ENCODE measurements at regions not wholly inside any gene's neighbourhood (a gene's known extent, or its start where the extent isn't known, plus 50 kb on each side); places are given as distances from the start of the nearest gene placed in this dataset.

GRCh38 chr15:95866711-95867440, 463.6 kb upstream of the NR2F2 start:
- WGBS, 2 experiments (ENCODE audit: low coverage in 1 of 2, low lambda C conversion rate in 2 of 2, missing lambda C conversion rate in 2 of 2): 80 to 81% methylated on average over 8 of the region's 8 CpGs
- in situ Hi-C loops (cut with MboI): no loop called here

GRCh38 chr15:95868450-95868849, 462.1 kb upstream of the NR2F2 start:
- no peaks in the 10 kb centered on the region for H3K79me2 ChIP-seq (ENCODE audit: insufficient read depth)
- TF ChIP-seq EZH2phosphoT487 (IDR thresholded peaks at IDR 0.05; ENCODE audit: insufficient read depth, low read depth) (no peak), EZH2 (IDR thresholded peaks at IDR 0.05; ENCODE audit: insufficient read depth, poor library complexity, severe bottlenecking) (no peak)
- 70% methylated on average over 5 of the region's 5 CpGs for WGBS, 2 experiments (ENCODE audit: low coverage in 1 of 2, low lambda C conversion rate in 2 of 2, missing lambda C conversion rate in 2 of 2)
- H3K4me2 ChIP-seq (ENCODE audit: unreplicated experiment): no peak overlapping the region
- H3K36me3 ChIP-seq (ENCODE audit: low read depth): no peaks in the 10 kb centered on the region
- no peak for DNase-seq
- H3K9me2 ChIP-seq (ENCODE audit: insufficient read depth): no peaks in the 10 kb centered on the region
- no peaks in the 10 kb centered on the region for H3K4me1 ChIP-seq (ENCODE audit: insufficient read depth)
- no peak overlapping the region for H2AFZ ChIP-seq
- H3K9me3 ChIP-seq (ENCODE audit: low read depth): no peaks in the 10 kb centered on the region
- no peaks in the 10 kb centered on the region for H3F3A ChIP-seq (ENCODE audit: insufficient read depth)
- no peaks in the 10 kb centered on the region for H4K20me1 ChIP-seq (ENCODE audit: insufficient read depth)
- no peak overlapping the region for H3K9ac ChIP-seq
- H3K27ac ChIP-seq: no peak overlapping the region
- in situ Hi-C loops (cut with MboI): no loop called here
- H3K4me3 ChIP-seq: no peak overlapping the region
- no peaks in the 10 kb centered on the region for H3K27me3 ChIP-seq (replicated peaks; ENCODE audit: insufficient read depth)

More at GRCh38 chr15:95866711-95867440, 463.6 kb upstream of the NR2F2 start:
- Histone ChIP-seq H3F3A (ENCODE audit: insufficient read depth) (no peaks in the 10 kb centered on the region), H3K36me3 (ENCODE audit: low read depth) (no peaks in the 10 kb centered on the region), H3K79me2 (ENCODE audit: insufficient read depth) (no peaks in the 10 kb centered on the region), H3K27ac (no peak overlapping the region), H2AFZ (no peak overlapping the region), H3K4me1 (ENCODE audit: insufficient read depth) (no peaks in the 10 kb centered on the region), H4K20me1 (ENCODE audit: insufficient read depth) (no peaks in the 10 kb centered on the region), H3K27me3 (replicated peaks; ENCODE audit: insufficient read depth) (no peaks in the 10 kb centered on the region), H3K9ac (no peak overlapping the region), H3K4me3 (no peak overlapping the region), H3K9me3 (ENCODE audit: low read depth) (no peaks in the 10 kb centered on the region), H3K4me2 (ENCODE audit: unreplicated experiment) (no peak overlapping the region), H3K9me2 (ENCODE audit: insufficient read depth) (no peaks in the 10 kb centered on the region)
- no peak for TF ChIP-seq EZH2 (IDR thresholded peaks at IDR 0.05; ENCODE audit: insufficient read depth, poor library complexity, severe bottlenecking)
- TF ChIP-seq EZH2phosphoT487 (IDR thresholded peaks at IDR 0.05; ENCODE audit: insufficient read depth, low read depth): no peak
- DNase-seq: no peak

- DNase-seq: no peak
- WGBS, 2 experiments (ENCODE audit: low coverage in 1 of 2, low lambda C conversion rate in 2 of 2, missing lambda C conversion rate in 2 of 2): 82 to 83% methylated on average over 13 of the region's 13 CpGs
- Histone ChIP-seq H3K36me3 (ENCODE audit: low read depth) (no peaks in the 10 kb centered on the region), H3K9ac (no peak overlapping the region), H2AFZ (no peak overlapping the region), H3K9me3 (ENCODE audit: low read depth) (no peaks in the 10 kb centered on the region), H3K4me2 (ENCODE audit: unreplicated experiment) (no peak overlapping the region), H3K4me1 (ENCODE audit: insufficient read depth) (no peaks in the 10 kb centered on the region), H3K79me2 (ENCODE audit: insufficient read depth) (no peaks in the 10 kb centered on the region), H3K27ac (no peak overlapping the region), H3K4me3 (no peak overlapping the region), H3K9me2 (ENCODE audit: insufficient read depth) (no peaks in the 10 kb centered on the region), H3K27me3 (replicated peaks; ENCODE audit: insufficient read depth) (no peaks in the 10 kb centered on the region), H4K20me1 (ENCODE audit: insufficient read depth) (no peaks in the 10 kb centered on the region), H3F3A (ENCODE audit: insufficient read depth) (no peaks in the 10 kb centered on the region)
- TF ChIP-seq EZH2 (IDR thresholded peaks at IDR 0.05; ENCODE audit: insufficient read depth, poor library complexity, severe bottlenecking) (no peak), EZH2phosphoT487 (IDR thresholded peaks at IDR 0.05; ENCODE audit: insufficient read depth, low read depth) (no peak)
- in situ Hi-C loops (cut with MboI): no loop called here
Measured at GRCh38 chr15:95868970-95869369, 461.5 kb upstream of the NR2F2 start.

GRCh38 chr15:95869920-95870319, 460.6 kb upstream of the NR2F2 start:
- no peak overlapping the region for H3K4me2 ChIP-seq (ENCODE audit: unreplicated experiment)
- 72 to 76% methylated on average over 5 of the region's 5 CpGs for WGBS, 2 experiments (ENCODE audit: low coverage in 1 of 2, low lambda C conversion rate in 2 of 2, missing lambda C conversion rate in 2 of 2)

More at GRCh38 chr15:95869920-95870319, 460.6 kb upstream of the NR2F2 start:
- H3K9me3 ChIP-seq (ENCODE audit: low read depth): no peaks in the 10 kb centered on the region
- H4K20me1 ChIP-seq (ENCODE audit: insufficient read depth): no peaks in the 10 kb centered on the region
- no peak overlapping the region for H2AFZ ChIP-seq
- H3K27ac ChIP-seq: no peak overlapping the region
- DNase-seq: no peak
- no peaks in the 10 kb centered on the region for H3K9me2 ChIP-seq (ENCODE audit: insufficient read depth)
- H3K4me1 ChIP-seq (ENCODE audit: insufficient read depth): peaks cover 6% of the 10 kb centered on the region
- no peaks in the 10 kb centered on the region for H3K79me2 ChIP-seq (ENCODE audit: insufficient read depth)
- H3K36me3 ChIP-seq (ENCODE audit: low read depth): no peaks in the 10 kb centered on the region
- in situ Hi-C loops (cut with MboI): no loop called here
- H3K4me3 ChIP-seq: no peak overlapping the region
- H3K9ac ChIP-seq: no peak overlapping the region
- no peaks in the 10 kb centered on the region for H3F3A ChIP-seq (ENCODE audit: insufficient read depth)
- no peaks in the 10 kb centered on the region for H3K27me3 ChIP-seq (replicated peaks; ENCODE audit: insufficient read depth)
- TF ChIP-seq EZH2 (IDR thresholded peaks at IDR 0.05; ENCODE audit: insufficient read depth, poor library complexity, severe bottlenecking): no peak
- no peak for TF ChIP-seq EZH2phosphoT487 (IDR thresholded peaks at IDR 0.05; ENCODE audit: insufficient read depth, low read depth)

All from GM23248 (cell line).